ENCODE measurements at regions not wholly inside any gene's neighbourhood (a gene's known extent, or its start where the extent isn't known, plus 50 kb on each side); places are given as distances from the start of the nearest gene placed in this dataset.

DNA sequence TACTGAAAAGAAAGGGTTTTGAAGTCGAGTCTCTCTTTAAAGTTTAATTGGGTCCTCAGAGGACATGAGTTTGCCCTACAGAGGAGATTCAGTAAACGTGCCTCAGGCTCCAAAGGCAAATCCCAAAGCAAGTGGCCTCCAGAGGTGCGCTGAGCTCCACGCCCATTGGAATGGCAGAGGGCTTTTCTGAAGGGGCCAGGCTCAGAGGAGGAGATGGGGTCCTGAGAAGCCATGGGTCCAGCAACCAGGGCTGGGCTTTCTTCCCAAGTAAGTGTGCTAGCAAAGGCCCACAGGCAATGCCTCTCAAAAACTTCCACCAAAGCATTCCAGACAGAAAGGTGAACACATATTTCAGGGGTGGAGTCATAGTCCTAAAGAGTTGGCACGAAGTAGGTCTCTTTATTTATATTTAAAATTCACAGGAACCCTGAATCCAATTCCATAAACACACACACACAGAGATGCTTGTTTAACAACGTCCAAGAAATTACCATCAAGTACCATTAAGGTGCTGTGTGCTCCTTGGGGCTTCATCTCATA is 93.0 kb upstream of the SH3BP4 start:
- Histone ChIP-seq H3K4me3 (replicated peaks in 1 of 4; ENCODE audit: control extremely low read depth in 1 of 4, insufficient read depth in 1 of 4, low read depth in 3 of 4, low read length in 4 of 4) (no peak overlapping the region), H3K27me3 (ENCODE audit: control insufficient read depth, insufficient read depth, low read length) (no peaks in the 10 kb centered on the region), H2AFZ (ENCODE audit: low read length) (no peak overlapping the region), H3K79me2 (ENCODE audit: control insufficient read depth, insufficient read depth, low read length) (no peaks in the 10 kb centered on the region), H3K4me2 (ENCODE audit: extremely low read depth, insufficient read depth, low read length) (no peak overlapping the region), H3K4me1 (ENCODE audit: control insufficient read depth, extremely low read depth, insufficient read depth, low read length) (peaks cover 6% of the 10 kb centered on the region), H3K27ac (ENCODE audit: insufficient read depth, low read length) (no peak overlapping the region), H4K20me1 (ENCODE audit: control insufficient read depth, extremely low read depth, insufficient read depth, low read length) (no peaks in the 10 kb centered on the region), H3K9ac (ENCODE audit: insufficient read depth, low read length) (no peak overlapping the region), H3K9me3 (ENCODE audit: control insufficient read depth, insufficient read depth, low read depth, low read length) (no peaks in the 10 kb centered on the region), H3K36me3 (ENCODE audit: control insufficient read depth, insufficient read depth, low read length) (no peaks in the 10 kb centered on the region)
- TF ChIP-seq, protein P1, sequence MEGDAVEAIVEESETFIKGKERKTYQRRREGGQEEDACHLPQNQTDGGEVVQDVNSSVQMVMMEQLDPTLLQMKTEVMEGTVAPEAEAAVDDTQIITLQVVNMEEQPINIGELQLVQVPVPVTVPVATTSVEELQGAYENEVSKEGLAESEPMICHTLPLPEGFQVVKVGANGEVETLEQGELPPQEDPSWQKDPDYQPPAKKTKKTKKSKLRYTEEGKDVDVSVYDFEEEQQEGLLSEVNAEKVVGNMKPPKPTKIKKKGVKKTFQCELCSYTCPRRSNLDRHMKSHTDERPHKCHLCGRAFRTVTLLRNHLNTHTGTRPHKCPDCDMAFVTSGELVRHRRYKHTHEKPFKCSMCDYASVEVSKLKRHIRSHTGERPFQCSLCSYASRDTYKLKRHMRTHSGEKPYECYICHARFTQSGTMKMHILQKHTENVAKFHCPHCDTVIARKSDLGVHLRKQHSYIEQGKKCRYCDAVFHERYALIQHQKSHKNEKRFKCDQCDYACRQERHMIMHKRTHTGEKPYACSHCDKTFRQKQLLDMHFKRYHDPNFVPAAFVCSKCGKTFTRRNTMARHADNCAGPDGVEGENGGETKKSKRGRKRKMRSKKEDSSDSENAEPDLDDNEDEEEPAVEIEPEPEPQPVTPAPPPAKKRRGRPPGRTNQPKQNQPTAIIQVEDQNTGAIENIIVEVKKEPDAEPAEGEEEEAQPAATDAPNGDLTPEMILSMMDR (conservative IDR thresholded peaks at IDR 0.05 in 1 of 2, IDR thresholded peaks at IDR 0.05 in 1 of 2; ENCODE audit: low read depth in 1 of 2, low read length in 2 of 2), result no peak
- TF ChIP-seq EZH2 (IDR thresholded peaks at IDR 0.05; ENCODE audit: low read length, missing control alignments), result no peak
- DNase-seq (ENCODE audit: low read depth in 2 of 2), result no peak

DNA sequence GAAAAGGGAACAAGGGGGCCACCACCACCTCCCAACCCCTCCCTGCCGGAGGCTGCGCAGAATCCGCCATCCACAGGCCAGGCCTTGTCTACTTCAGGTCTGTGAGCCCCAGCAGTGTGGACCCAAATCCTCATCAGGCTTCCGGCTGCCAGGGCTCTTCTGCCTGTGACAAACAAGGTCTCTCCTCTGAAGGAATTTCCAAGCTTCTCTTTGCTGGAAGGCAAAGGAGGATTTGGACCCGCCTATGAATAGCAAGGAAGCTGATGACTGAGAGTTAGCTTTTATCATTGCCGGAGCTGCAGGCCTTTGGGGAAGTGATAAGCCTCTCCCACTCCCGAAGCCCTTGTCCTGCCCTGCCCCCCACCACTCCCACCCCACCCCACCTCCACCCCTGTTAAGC is 93.7 kb upstream of the SH3BP4 start:
- Histone ChIP-seq H2AFZ (ENCODE audit: low read length) (no peak overlapping the region), H3K27ac (ENCODE audit: insufficient read depth, low read length) (no peak overlapping the region), H3K9ac (ENCODE audit: insufficient read depth, low read length) (no peak overlapping the region), H3K27me3 (ENCODE audit: control insufficient read depth, insufficient read depth, low read length) (no peaks in the 10 kb centered on the region), H3K36me3 (ENCODE audit: control insufficient read depth, insufficient read depth, low read length) (no peaks in the 10 kb centered on the region), H3K4me3 (replicated peaks in 1 of 4; ENCODE audit: control extremely low read depth in 1 of 4, insufficient read depth in 1 of 4, low read depth in 3 of 4, low read length in 4 of 4) (no peak overlapping the region), H3K79me2 (ENCODE audit: control insufficient read depth, insufficient read depth, low read length) (no peaks in the 10 kb centered on the region), H4K20me1 (ENCODE audit: control insufficient read depth, extremely low read depth, insufficient read depth, low read length) (no peaks in the 10 kb centered on the region), H3K4me1 (ENCODE audit: control insufficient read depth, extremely low read depth, insufficient read depth, low read length) (peaks cover 2% of the 10 kb centered on the region), H3K9me3 (ENCODE audit: control insufficient read depth, insufficient read depth, low read depth, low read length) (no peaks in the 10 kb centered on the region), H3K4me2 (ENCODE audit: extremely low read depth, insufficient read depth, low read length) (no peak overlapping the region)
- DNase-seq (ENCODE audit: low read depth in 2 of 2), result no peak
- no peak for TF ChIP-seq EZH2 (IDR thresholded peaks at IDR 0.05; ENCODE audit: low read length, missing control alignments)
- TF ChIP-seq, protein P1 (conservative IDR thresholded peaks at IDR 0.05 in 1 of 2, IDR thresholded peaks at IDR 0.05 in 1 of 2; ENCODE audit: low read depth in 1 of 2, low read length in 2 of 2), result no peak

DNA sequence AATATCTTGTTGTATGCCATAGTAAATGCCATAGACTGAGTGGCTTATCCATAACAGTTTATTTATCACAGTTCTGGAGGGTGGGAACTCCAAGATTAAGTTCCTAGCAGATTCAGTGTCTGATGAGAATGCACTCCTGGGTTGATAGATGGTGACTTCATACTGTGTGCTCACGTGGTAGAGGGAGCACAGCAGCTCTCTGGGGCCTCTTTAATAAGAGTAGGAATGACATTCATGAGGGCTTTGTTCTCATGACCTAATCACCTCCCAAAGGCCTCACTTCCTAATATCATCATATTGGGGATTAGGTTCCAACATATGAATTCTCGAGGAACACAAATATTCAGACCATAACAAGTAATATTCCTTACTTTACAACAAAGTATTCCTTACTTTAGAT is 98.1 kb upstream of the SH3BP4 start:
- no peak for DNase-seq (ENCODE audit: low read depth in 2 of 2)

More for the DNA sequence above, 98.1 kb upstream of the SH3BP4 start:
- no peaks in the 10 kb centered on the region for H3K9me3 ChIP-seq (ENCODE audit: control insufficient read depth, insufficient read depth, low read depth, low read length)
- no peak overlapping the region for H3K27ac ChIP-seq (ENCODE audit: insufficient read depth, low read length)
- H3K9ac ChIP-seq (ENCODE audit: insufficient read depth, low read length), result no peak overlapping the region
- no peak overlapping the region for H2AFZ ChIP-seq (ENCODE audit: low read length)
- TF ChIP-seq EZH2 (IDR thresholded peaks at IDR 0.05; ENCODE audit: low read length, missing control alignments), result no peak
- TF ChIP-seq, protein P1 (conservative IDR thresholded peaks at IDR 0.05 in 1 of 2, IDR thresholded peaks at IDR 0.05 in 1 of 2; ENCODE audit: low read depth in 1 of 2, low read length in 2 of 2), result no peak
- H3K4me3 ChIP-seq (replicated peaks in 1 of 4; ENCODE audit: control extremely low read depth in 1 of 4, insufficient read depth in 1 of 4, low read depth in 3 of 4, low read length in 4 of 4), result no peak overlapping the region
- H3K4me2 ChIP-seq (ENCODE audit: extremely low read depth, insufficient read depth, low read length), result no peak overlapping the region
- H3K79me2 ChIP-seq (ENCODE audit: control insufficient read depth, insufficient read depth, low read length), result no peaks in the 10 kb centered on the region
- H3K36me3 ChIP-seq (ENCODE audit: control insufficient read depth, insufficient read depth, low read length), result no peaks in the 10 kb centered on the region
- no peaks in the 10 kb centered on the region for H4K20me1 ChIP-seq (ENCODE audit: control insufficient read depth, extremely low read depth, insufficient read depth, low read length)
- no peaks in the 10 kb centered on the region for H3K27me3 ChIP-seq (ENCODE audit: control insufficient read depth, insufficient read depth, low read length)
- H3K4me1 ChIP-seq (ENCODE audit: control insufficient read depth, extremely low read depth, insufficient read depth, low read length), result no peaks in the 10 kb centered on the region
